ENCODE measurements at regions not wholly inside any gene's neighbourhood (a gene's known extent, or its start where the extent isn't known, plus 50 kb on each side); places are given as distances from the start of the nearest gene placed in this dataset.

GRCh38 chr2:49515996-49516782, 361.9 kb upstream of the FSHR start:
- DNase-seq (ENCODE audit: extremely low read depth, low read depth, low spot score) = no peak

GRCh38 chr2:49514201-49514600, 359.9 kb upstream of the FSHR start:
- DNase-seq (ENCODE audit: extremely low read depth, low read depth, low spot score) = no peak

- DNase-seq (ENCODE audit: extremely low read depth, low read depth, low spot score) = no peak
These were observed 336.4 kb upstream of the FSHR start for GRCh38 chr2:49490710-49491109.

- no peak for DNase-seq (ENCODE audit: extremely low read depth, low read depth, low spot score)
These were observed 332.8 kb upstream of the FSHR start for GRCh38 chr2:49487139-49487538.

- DNase-seq (ENCODE audit: extremely low read depth, low read depth, low spot score) = no peak
These were observed 326.2 kb upstream of the FSHR start for GRCh38 chr2:49480520-49480919.

- DNase-seq (ENCODE audit: extremely low read depth, low read depth, low spot score) = no peak
These were observed 311.0 kb upstream of the FSHR start for GRCh38 chr2:49465157-49465831.

GRCh38 chr2:49459314-49459993, 305.1 kb upstream of the FSHR start:
- DNase-seq (ENCODE audit: extremely low read depth, low read depth, low spot score) = no peak

- DNase-seq (ENCODE audit: extremely low read depth, low read depth, low spot score) = no peak
These were observed 289.7 kb upstream of the FSHR start for GRCh38 chr2:49444005-49444404.

- no peak for DNase-seq (ENCODE audit: extremely low read depth, low read depth, low spot score)
These were observed 272.7 kb upstream of the FSHR start for GRCh38 chr2:49426996-49427395.

GRCh38 chr2:49416252-49416651, 261.9 kb upstream of the FSHR start:
- DNase-seq (ENCODE audit: extremely low read depth, low read depth, low spot score) = no peak

- DNase-seq (ENCODE audit: extremely low read depth, low read depth, low spot score) = no peak
These were observed 249.8 kb upstream of the FSHR start for GRCh38 chr2:49404108-49404507.

GRCh38 chr2:49403637-49404036, 249.3 kb upstream of the FSHR start:
- DNase-seq (ENCODE audit: extremely low read depth, low read depth, low spot score) = no peak

- no peak for DNase-seq (ENCODE audit: extremely low read depth, low read depth, low spot score)
These were observed 225.1 kb upstream of the FSHR start for GRCh38 chr2:49379406-49379805.

GRCh38 chr2:49371128-49371701, 216.9 kb upstream of the FSHR start:
- no peak for DNase-seq (ENCODE audit: extremely low read depth, low read depth, low spot score)

GRCh38 chr2:49369650-49370049, 215.3 kb upstream of the FSHR start:
- DNase-seq (ENCODE audit: extremely low read depth, low read depth, low spot score) = no peak

GRCh38 chr2:49369101-49369500, 214.8 kb upstream of the FSHR start:
- no peak for DNase-seq (ENCODE audit: extremely low read depth, low read depth, low spot score)

- DNase-seq (ENCODE audit: extremely low read depth, low read depth, low spot score) = no peak
These were observed 212.7 kb upstream of the FSHR start for GRCh38 chr2:49367003-49367402.

- DNase-seq (ENCODE audit: extremely low read depth, low read depth, low spot score) = no peak
These were observed 206.1 kb upstream of the FSHR start for GRCh38 chr2:49360407-49360767.

- no peak for DNase-seq (ENCODE audit: extremely low read depth, low read depth, low spot score)
These were observed 205.5 kb upstream of the FSHR start for GRCh38 chr2:49359721-49360406.

GRCh38 chr2:49355611-49356010, 201.3 kb upstream of the FSHR start:
- DNase-seq (ENCODE audit: extremely low read depth, low read depth, low spot score) = no peak

GRCh38 chr2:49351560-49351959, 197.2 kb upstream of the FSHR start:
- DNase-seq (ENCODE audit: extremely low read depth, low read depth, low spot score) = no peak
